K562 (cell line): ENCODE measurements at regions not wholly inside any gene's neighbourhood (a gene's known extent, or its start where the extent isn't known, plus 50 kb on each side); places are given as distances from the start of the nearest gene placed in this dataset.

ENCODE experiments used
- ATAC-seq: fragments of 200-7000 bp; cut with Tn5 transposase; 3 replicates; pipeline ENCODE4 v1.9.1; 2020; ENCODE audit warnings: moderate library complexity
- BruUV-seq: library from RNA; stranded (reverse); fragments of 400-500 nt; replicated peaks from 2 replicates; lab custom pipeline; 2021; lab: Mats Ljungman, UMichigan
- CTCF ChIA-PET: fragments of 300-600 bp; formaldehyde crosslinking; extraction: SDS; loops from one replicate; lab custom pipeline; 2021; ENCODE audit warnings: low intra/inter-chr PET ratio; lab: Yijun Ruan, JAX
- POLR2A ChIA-PET: fragments of 300-600, 350-650 bp; sonication (Branson Sonifier 250); formaldehyde crosslinking; extraction: SDS; loops from one replicate; lab custom pipeline; 2021; ENCODE audit warnings: antibody characterized with exemption, inconsistent platforms; lab: Yijun Ruan, JAX
- DNase-seq, 4 experiments: peaks; one replicate each; pipeline versions ENCODE4 v3.0.0 to v3.0.0-alpha.2; 2011 to 2018; ENCODE audit warnings: low spot score in 3 of 4, mixed read lengths in 3 of 4; ENCODE audit errors: extremely low read depth in 1 of 4
- FAIRE-seq: peaks from 2 replicates; lab custom pipeline; 2011; peaks lifted over from hg19 to GRCh38; lab: Jason Lieb, UNC
- H2AFZ ChIP-seq: 2 replicates; pipeline ENCODE4 v1.6.0; 2011; ENCODE audit warnings: low read depth, low read length, control low read depth, inconsistent platforms
- H3K27ac ChIP-seq: fragments of 200-600 bp; 3 replicates; pipeline ENCODE4 v1.8.0; 2011; ENCODE audit warnings: low read depth, mild to moderate bottlenecking, control low read depth, inconsistent platforms, low read length, moderate library complexity, mixed read lengths; ENCODE audit errors: extremely low read depth
- H3K27me3 ChIP-seq, 2 experiments: fragments of 300-600 bp in 1 of 2; 2 replicates in 1 of 2; 3 replicates in 1 of 2; pipeline versions ENCODE4 v1.6.0 to v1.8.0; 2011; ENCODE audit warnings: inconsistent platforms in 2 of 2, low read length in 2 of 2, mild to moderate bottlenecking in 1 of 2, mixed read lengths in 1 of 2, moderate library complexity in 1 of 2; ENCODE audit not compliant: control insufficient read depth in 2 of 2, insufficient read depth in 2 of 2
- H3K36me3 ChIP-seq: fragments of 300-600 bp; 3 replicates; pipeline ENCODE4 v1.8.0; 2011; ENCODE audit warnings: mild to moderate bottlenecking, low read length, inconsistent platforms; ENCODE audit not compliant: control insufficient read depth, insufficient read depth
- H3K4me1 ChIP-seq, 2 experiments: fragments of 200-600 bp in 1 of 2; replicated peaks in 1 of 2; 2 replicates in 1 of 2; 3 replicates in 1 of 2; pipeline versions ENCODE4 v1.5.1 to v1.8.0; 2011; ENCODE audit warnings: inconsistent platforms in 2 of 2, low read length in 2 of 2, mild to moderate bottlenecking in 1 of 2, mixed read lengths in 1 of 2, moderate library complexity in 1 of 2; ENCODE audit not compliant: control insufficient read depth in 2 of 2, insufficient read depth in 2 of 2
- H3K4me2 ChIP-seq: 2 replicates; pipeline ENCODE4 v1.6.1; 2011; ENCODE audit warnings: low read length, control low read depth, inconsistent platforms, mixed read lengths; ENCODE audit not compliant: insufficient read depth
- H3K4me3 ChIP-seq: fragments of 200-600 bp; sonication (generic), shearing (Covaris generic); 2 replicates; pipeline ENCODE4 v1.5.1; 2016; ENCODE audit warnings: control low read depth, inconsistent platforms
- H3K79me2 ChIP-seq: fragments of 200-600 bp; 3 replicates; pipeline ENCODE4 v1.8.0; 2011; ENCODE audit warnings: low read length, inconsistent platforms; ENCODE audit not compliant: control insufficient read depth, insufficient read depth
- H3K9ac ChIP-seq, 2 experiments: 2 replicates each; pipeline versions ENCODE4 v1.6.0 to v1.6.1; 2011; ENCODE audit warnings: low read depth in 2 of 2, low read length in 2 of 2, control low read depth in 1 of 2, inconsistent platforms in 1 of 2, mild to moderate bottlenecking in 1 of 2, mixed read lengths in 1 of 2; ENCODE audit not compliant: insufficient read depth in 1 of 2
- H3K9me1 ChIP-seq: one replicate; pipeline ENCODE4 v1.6.0; 2011; ENCODE audit warnings: inconsistent platforms, mild to moderate bottlenecking, low read length, moderate library complexity; ENCODE audit not compliant: control insufficient read depth, insufficient read depth
- H3K9me3 ChIP-seq: replicated peaks from 2 replicates; pipeline ENCODE4 v1.5.1; 2011; ENCODE audit warnings: low read depth, low read length, inconsistent platforms; ENCODE audit not compliant: control insufficient read depth, insufficient read depth
- H4K20me1 ChIP-seq: replicated peaks from 2 replicates; pipeline ENCODE4 v1.6.1; 2011; ENCODE audit warnings: low read length, inconsistent platforms, mixed read lengths; ENCODE audit not compliant: control insufficient read depth, insufficient read depth
- ATF1 ChIP-seq, 2 experiments: fragments of 450-650 bp in 1 of 2; IDR thresholded peaks; 2 replicates each; pipeline ENCODE4 v1.6.1; 2016; ENCODE audit warnings: missing compliant biosample characterization in 1 of 2, missing genetic modification characterization in 1 of 2
- CSDE1 ChIP-seq, 2 experiments: fragments of 450-650 bp; IDR thresholded peaks; 2 replicates each; pipeline ENCODE4 v1.6.1; 2016; ENCODE audit warnings: mild to moderate bottlenecking in 1 of 2
- CXXC5 ChIP-seq: fragments of 250-450 bp; sonication (Bioruptor Pico); IDR thresholded peaks from 2 replicates; pipeline ENCODE4 v1.8.0; 2022; ENCODE audit warnings: inconsistent platforms, mild to moderate bottlenecking, moderate library complexity
- FOS ChIP-seq: IDR thresholded peaks from 3 replicates; pipeline ENCODE4 v1.6.1; 2011; ENCODE audit not compliant: insufficient read length; ENCODE audit errors: extremely low read depth
- MYNN ChIP-seq, 2 experiments: sonication (generic); formaldehyde crosslinking in 1 of 2; IDR thresholded peaks; 2 replicates each; pipeline versions ENCODE4 v1.5.0 to v1.6.1; 2016 to 2020; ENCODE audit warnings: antibody characterized with exemption in 1 of 2, missing genetic modification reagents in 1 of 2
- NFXL1 ChIP-seq: fragments of 450-650 bp; formaldehyde crosslinking; IDR thresholded peaks from 2 replicates; pipeline ENCODE4 v1.4.0; 2021; ENCODE audit warnings: mild to moderate bottlenecking
- PHB ChIP-seq: fragments of 250-450 bp; sonication (Bioruptor Pico); IDR thresholded peaks from 2 replicates; pipeline ENCODE4 v1.5.0; 2021
- PRMT5 ChIP-seq: sonication (generic); formaldehyde crosslinking; IDR thresholded peaks from 2 replicates; pipeline ENCODE4 v1.5.0; 2020; ENCODE audit warnings: missing genetic modification reagents
- RNF2 ChIP-seq: sonication (generic); IDR thresholded peaks from 2 replicates; pipeline ENCODE4 v1.6.1; 2016
- ZNF12 ChIP-seq: sonication (generic); formaldehyde crosslinking; IDR thresholded peaks from 2 replicates; pipeline ENCODE4 v1.4.0; 2020; ENCODE audit warnings: mild to moderate bottlenecking, missing genetic modification reagents
- ZNF778 ChIP-seq: fragments of 450-650 bp; formaldehyde crosslinking; IDR thresholded peaks from 2 replicates; pipeline ENCODE4 v1.4.0; 2020; ENCODE audit warnings: mild to moderate bottlenecking, moderate library complexity
- WGBS: fragments of 100-300 bp; shearing (Covaris generic); methylation state at CpG from one replicate; pipeline ENCODE4 v1.1.6; 2016; ENCODE audit warnings: low coverage, mixed read lengths; ENCODE audit not compliant: insufficient coverage; ENCODE audit errors: missing lambda C conversion rate; 5-methylcytosine and 5-hydroxymethylcytosine counted together
- in situ Hi-C: fragments of 300-500 bp; cut with MboI; formaldehyde crosslinking; loops from 4 replicates; pipeline ENCODE4 v1.15.0; 2018; ENCODE audit warnings: inconsistent platforms, mixed read lengths
- intact Hi-C: fragments of 100-400 bp; cut with micrococcal nuclease; formaldehyde crosslinking; loops from 2 replicates; pipeline ENCODE4 v1.14.2; 2022
- TF ChIP-seq, protein P1 (sequence below): IDR thresholded peaks from 3 replicates; pipeline ENCODE4 v1.6.1; 2011; ENCODE audit warnings: borderline replicate concordance, mild to moderate bottlenecking, moderate library complexity; ENCODE audit not compliant: insufficient read length; ENCODE audit errors: extremely low read depth
- TF ChIP-seq, protein P2 (sequence below): fragments of 450-650 bp; IDR thresholded peaks from 2 replicates; pipeline ENCODE4 v1.6.1; 2017; ENCODE audit warnings: antibody characterized with exemption
- TF ChIP-seq, protein P3 (sequence below): fragments of 250-450 bp; sonication (Bioruptor Pico); IDR thresholded peaks from 2 replicates; pipeline ENCODE4 v1.5.0; 2020; ENCODE audit warnings: mild to moderate bottlenecking
- TF ChIP-seq, protein P4 (sequence below): sonication (generic); formaldehyde crosslinking; IDR thresholded peaks from 2 replicates; pipeline ENCODE4 v1.4.0; 2020; ENCODE audit warnings: mild to moderate bottlenecking, missing genetic modification reagents

DNA sequence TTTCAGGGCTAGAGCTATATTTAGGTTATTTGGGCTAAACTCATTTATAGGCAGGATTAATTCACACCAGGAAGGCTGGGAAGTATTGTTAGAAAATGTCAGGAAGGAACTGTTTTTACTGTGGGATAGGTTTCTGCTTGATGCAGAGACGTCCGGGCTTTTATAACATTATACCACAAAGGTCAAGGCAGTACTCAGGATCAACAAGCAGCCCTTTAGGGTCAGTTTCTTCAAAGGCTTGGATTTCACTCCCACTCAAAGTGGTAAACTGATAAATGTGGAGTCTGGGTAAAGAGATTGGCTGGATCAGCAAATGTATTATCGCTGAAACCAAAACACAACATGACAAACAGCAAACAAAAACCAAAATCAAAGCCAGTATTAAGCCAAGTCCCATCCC lies 127.2 kb downstream of the ARL5B start:
- Histone ChIP-seq H2AFZ (no peak overlapping the region), H3K9ac (no peak overlapping the region), H3K9me1 (no peaks in the 10 kb centered on the region), H3K36me3 (no peaks in the 10 kb centered on the region), H4K20me1 (no peaks in the 10 kb centered on the region), H3K79me2 (no peaks in the 10 kb centered on the region), H3K4me1 (no peaks in the 10 kb centered on the region), H3K9me3 (no peaks in the 10 kb centered on the region), H3K4me2 (no peak overlapping the region), H3K4me3 (no peak overlapping the region), H3K27me3 (no peaks in the 10 kb centered on the region), H3K27ac (no peak overlapping the region)
- in situ Hi-C loops: no loop called here
- FAIRE-seq (no peak), DNase-seq (no peak), ATAC-seq (no peak)
- no TSS peak for BruUV-seq
- WGBS: 0% methylated on average over 3 of the region's 3 CpGs
- ChIA-PET CTCF (no interaction called here), POLR2A (no interaction called here)
- intact Hi-C loops: no loop called here
- TF ChIP-seq ZNF12 (CRISPR knock-in tag) (no peak), ZNF778 (CRISPR knock-in tag) (no peak), NFXL1 (CRISPR knock-in tag) (no peak), PRMT5 (no peak), FOS (no peak), CSDE1 (IDR thresholded peaks at IDR 0.05) (no peak), ATF1 (CRISPR knock-in tag; IDR thresholded peaks at IDR 0.05) (no peak), ATF1 (tag; IDR thresholded peaks at IDR 0.05) (no peak), MYNN (IDR thresholded peaks at IDR 0.05) (no peak), MYNN (CRISPR knock-in tag; IDR thresholded peaks at IDR 0.05) (no peak), PHB (CRISPR knock-in tag) (no peak), RNF2 (no peak), CXXC5 (CRISPR knock-in tag) (no peak)
- TF ChIP-seq, protein P1, sequence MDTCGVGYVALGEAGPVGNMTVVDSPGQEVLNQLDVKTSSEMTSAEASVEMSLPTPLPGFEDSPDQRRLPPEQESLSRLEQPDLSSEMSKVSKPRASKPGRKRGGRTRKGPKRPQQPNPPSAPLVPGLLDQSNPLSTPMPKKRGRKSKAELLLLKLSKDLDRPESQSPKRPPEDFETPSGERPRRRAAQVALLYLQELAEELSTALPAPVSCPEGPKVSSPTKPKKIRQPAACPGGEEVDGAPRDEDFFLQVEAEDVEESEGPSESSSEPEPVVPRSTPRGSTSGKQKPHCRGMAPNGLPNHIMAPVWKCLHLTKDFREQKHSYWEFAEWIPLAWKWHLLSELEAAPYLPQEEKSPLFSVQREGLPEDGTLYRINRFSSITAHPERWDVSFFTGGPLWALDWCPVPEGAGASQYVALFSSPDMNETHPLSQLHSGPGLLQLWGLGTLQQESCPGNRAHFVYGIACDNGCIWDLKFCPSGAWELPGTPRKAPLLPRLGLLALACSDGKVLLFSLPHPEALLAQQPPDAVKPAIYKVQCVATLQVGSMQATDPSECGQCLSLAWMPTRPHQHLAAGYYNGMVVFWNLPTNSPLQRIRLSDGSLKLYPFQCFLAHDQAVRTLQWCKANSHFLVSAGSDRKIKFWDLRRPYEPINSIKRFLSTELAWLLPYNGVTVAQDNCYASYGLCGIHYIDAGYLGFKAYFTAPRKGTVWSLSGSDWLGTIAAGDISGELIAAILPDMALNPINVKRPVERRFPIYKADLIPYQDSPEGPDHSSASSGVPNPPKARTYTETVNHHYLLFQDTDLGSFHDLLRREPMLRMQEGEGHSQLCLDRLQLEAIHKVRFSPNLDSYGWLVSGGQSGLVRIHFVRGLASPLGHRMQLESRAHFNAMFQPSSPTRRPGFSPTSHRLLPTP: no peak
- TF ChIP-seq, protein P2, sequence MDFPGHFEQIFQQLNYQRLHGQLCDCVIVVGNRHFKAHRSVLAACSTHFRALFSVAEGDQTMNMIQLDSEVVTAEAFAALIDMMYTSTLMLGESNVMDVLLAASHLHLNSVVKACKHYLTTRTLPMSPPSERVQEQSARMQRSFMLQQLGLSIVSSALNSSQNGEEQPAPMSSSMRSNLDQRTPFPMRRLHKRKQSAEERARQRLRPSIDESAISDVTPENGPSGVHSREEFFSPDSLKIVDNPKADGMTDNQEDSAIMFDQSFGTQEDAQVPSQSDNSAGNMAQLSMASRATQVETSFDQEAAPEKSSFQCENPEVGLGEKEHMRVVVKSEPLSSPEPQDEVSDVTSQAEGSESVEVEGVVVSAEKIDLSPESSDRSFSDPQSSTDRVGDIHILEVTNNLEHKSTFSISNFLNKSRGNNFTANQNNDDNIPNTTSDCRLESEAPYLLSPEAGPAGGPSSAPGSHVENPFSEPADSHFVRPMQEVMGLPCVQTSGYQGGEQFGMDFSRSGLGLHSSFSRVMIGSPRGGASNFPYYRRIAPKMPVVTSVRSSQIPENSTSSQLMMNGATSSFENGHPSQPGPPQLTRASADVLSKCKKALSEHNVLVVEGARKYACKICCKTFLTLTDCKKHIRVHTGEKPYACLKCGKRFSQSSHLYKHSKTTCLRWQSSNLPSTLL: no peak
- TF ChIP-seq, protein P3, sequence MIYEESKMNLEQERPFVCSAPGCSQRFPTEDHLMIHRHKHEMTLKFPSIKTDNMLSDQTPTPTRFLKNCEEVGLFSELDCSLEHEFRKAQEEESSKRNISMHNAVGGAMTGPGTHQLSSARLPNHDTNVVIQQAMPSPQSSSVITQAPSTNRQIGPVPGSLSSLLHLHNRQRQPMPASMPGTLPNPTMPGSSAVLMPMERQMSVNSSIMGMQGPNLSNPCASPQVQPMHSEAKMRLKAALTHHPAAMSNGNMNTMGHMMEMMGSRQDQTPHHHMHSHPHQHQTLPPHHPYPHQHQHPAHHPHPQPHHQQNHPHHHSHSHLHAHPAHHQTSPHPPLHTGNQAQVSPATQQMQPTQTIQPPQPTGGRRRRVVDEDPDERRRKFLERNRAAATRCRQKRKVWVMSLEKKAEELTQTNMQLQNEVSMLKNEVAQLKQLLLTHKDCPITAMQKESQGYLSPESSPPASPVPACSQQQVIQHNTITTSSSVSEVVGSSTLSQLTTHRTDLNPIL: no peak
- TF ChIP-seq, protein P4, sequence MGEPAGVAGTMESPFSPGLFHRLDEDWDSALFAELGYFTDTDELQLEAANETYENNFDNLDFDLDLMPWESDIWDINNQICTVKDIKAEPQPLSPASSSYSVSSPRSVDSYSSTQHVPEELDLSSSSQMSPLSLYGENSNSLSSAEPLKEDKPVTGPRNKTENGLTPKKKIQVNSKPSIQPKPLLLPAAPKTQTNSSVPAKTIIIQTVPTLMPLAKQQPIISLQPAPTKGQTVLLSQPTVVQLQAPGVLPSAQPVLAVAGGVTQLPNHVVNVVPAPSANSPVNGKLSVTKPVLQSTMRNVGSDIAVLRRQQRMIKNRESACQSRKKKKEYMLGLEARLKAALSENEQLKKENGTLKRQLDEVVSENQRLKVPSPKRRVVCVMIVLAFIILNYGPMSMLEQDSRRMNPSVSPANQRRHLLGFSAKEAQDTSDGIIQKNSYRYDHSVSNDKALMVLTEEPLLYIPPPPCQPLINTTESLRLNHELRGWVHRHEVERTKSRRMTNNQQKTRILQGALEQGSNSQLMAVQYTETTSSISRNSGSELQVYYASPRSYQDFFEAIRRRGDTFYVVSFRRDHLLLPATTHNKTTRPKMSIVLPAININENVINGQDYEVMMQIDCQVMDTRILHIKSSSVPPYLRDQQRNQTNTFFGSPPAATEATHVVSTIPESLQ (CRISPR knock-in tag): no peak
